ENCODE measurements at regions not wholly inside any gene's neighbourhood (a gene's known extent, or its start where the extent isn't known, plus 50 kb on each side); places are given as distances from the start of the nearest gene placed in this dataset.

- no peak overlapping the region for H3K4me3 ChIP-seq (ENCODE audit: low read depth, low read length)
- no peak for TF ChIP-seq CTCF (IDR thresholded peaks at IDR 0.05; ENCODE audit: borderline replicate concordance, insufficient read depth, low read depth, low read length)
These were observed 100.1 kb upstream of the IGSF21 start for GRCh38 chr1:18007391-18008041.

- TF ChIP-seq CTCF (IDR thresholded peaks at IDR 0.05; ENCODE audit: borderline replicate concordance, insufficient read depth, low read depth, low read length), result no peak
- H3K4me3 ChIP-seq (ENCODE audit: low read depth, low read length), result no peak overlapping the region
These were observed 99.5 kb upstream of the IGSF21 start for GRCh38 chr1:18008081-18008480.

- H3K4me3 ChIP-seq (ENCODE audit: low read depth, low read length), result no peak overlapping the region
- TF ChIP-seq CTCF (IDR thresholded peaks at IDR 0.05; ENCODE audit: borderline replicate concordance, insufficient read depth, low read depth, low read length), result no peak
These were observed 98.5 kb upstream of the IGSF21 start for GRCh38 chr1:18009055-18009454.

- TF ChIP-seq CTCF (IDR thresholded peaks at IDR 0.05; ENCODE audit: borderline replicate concordance, insufficient read depth, low read depth, low read length), result no peak
- H3K4me3 ChIP-seq (ENCODE audit: low read depth, low read length), result no peak overlapping the region
These were observed 98.1 kb upstream of the IGSF21 start for GRCh38 chr1:18009478-18009961.

GRCh38 chr1:18010408-18010807 lies 97.2 kb upstream of the IGSF21 start:
- no peak for TF ChIP-seq CTCF (IDR thresholded peaks at IDR 0.05; ENCODE audit: borderline replicate concordance, insufficient read depth, low read depth, low read length)

GRCh38 chr1:18010945-18011344 lies 96.7 kb upstream of the IGSF21 start:
- no peak overlapping the region for H3K4me3 ChIP-seq (ENCODE audit: low read depth, low read length)
- TF ChIP-seq CTCF (IDR thresholded peaks at IDR 0.05; ENCODE audit: borderline replicate concordance, insufficient read depth, low read depth, low read length), result no peak

More at GRCh38 chr1:18010408-18010807, 97.2 kb upstream of the IGSF21 start:
- no peak overlapping the region for H3K4me3 ChIP-seq (ENCODE audit: low read depth, low read length)

GRCh38 chr1:18011703-18012102 lies 95.9 kb upstream of the IGSF21 start:
- TF ChIP-seq CTCF (IDR thresholded peaks at IDR 0.05; ENCODE audit: borderline replicate concordance, insufficient read depth, low read depth, low read length), result no peak
- H3K4me3 ChIP-seq (ENCODE audit: low read depth, low read length), result no peak overlapping the region
